ENCODE measurements at regions not wholly inside any gene's neighbourhood (a gene's known extent, or its start where the extent isn't known, plus 50 kb on each side); places are given as distances from the start of the nearest gene placed in this dataset.

DNA sequence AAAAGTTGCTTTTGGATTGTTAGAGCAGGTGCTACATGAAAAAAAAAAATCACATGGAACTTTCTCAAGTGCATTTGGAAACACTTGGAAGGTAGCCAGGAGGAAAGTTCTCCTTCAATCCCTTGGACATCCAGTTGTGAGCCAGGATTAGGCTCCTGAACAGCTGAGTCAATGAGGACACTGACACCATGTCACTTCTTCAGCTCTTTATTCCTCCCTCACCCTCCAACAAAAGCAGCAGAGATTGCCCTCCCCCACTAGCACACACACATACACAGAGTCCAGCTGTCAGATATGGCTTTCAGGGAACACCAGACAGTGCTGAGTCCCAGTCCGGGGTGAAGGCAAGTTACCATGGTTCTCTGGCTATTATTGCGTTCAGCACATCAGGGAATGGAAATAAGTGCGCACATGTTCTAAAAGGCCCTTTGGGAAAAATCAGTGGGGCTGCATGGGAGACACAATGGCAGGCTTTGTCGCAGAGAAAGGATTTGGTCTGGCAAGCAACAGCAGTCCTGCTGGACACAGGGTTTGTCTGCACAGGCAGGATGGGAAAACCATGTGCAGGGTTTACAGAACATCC, 124.7 kb upstream of the MARCKS start:
- no peak for DNase-seq

DNA sequence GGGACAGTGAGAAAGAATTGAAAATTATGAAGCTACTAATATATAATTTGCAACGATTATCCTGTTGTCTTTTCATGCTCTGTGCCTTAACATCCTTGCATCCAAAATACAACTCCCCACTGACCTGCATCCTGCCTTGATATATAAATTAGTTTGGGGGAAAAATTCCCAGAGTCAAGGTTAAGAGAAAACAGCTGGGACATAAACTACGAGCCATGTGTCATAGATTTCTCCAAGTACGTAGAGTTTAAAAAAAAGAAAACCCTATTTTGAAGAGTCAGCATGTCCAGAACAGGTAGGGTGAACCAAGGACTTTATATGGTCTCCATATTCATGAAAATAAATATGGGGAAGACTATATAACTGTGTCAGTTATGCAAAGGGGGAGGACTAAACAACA, 123.8 kb upstream of the MARCKS start:
- no peak for DNase-seq

DNA sequence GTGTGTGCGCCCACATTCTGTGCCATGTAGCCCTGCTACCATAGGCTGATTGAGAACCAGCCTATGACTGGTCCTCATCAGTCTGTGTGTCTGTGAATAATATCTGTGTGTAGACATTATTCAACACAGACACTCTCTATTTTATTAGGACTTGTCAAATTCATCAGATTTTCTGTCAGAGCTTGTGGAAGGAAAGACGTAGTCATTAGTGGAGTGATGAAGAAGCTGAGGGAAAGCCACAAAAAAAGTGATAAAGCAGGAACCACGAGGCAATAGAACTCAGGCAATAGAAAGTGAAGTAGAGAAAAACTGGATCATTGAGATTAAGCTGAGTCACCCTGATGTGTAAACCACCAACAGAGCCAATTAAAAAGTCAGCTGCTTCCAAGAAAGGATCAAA, 122.2 kb upstream of the MARCKS start:
- peak; percentile 40 for DNase-seq

DNA sequence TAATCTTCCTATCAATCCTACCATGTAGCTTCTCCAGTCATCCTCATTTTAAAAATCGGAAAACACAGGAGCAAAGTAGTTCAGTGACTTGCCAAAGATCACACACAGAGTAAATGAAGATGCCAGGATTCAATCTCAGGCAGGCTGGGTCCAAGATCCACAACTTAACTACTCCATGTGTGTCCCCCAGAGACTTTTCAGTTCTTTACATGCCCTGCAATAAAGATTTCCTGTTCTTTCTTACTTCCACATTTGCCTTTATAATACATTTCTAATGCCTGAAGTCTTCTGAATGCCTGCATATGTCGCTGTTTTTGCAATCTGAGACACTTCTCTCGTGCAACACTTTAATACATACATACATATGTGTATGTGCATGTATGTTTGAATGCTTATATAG, 121.7 kb upstream of the MARCKS start:
- DNase-seq = no peak

DNA sequence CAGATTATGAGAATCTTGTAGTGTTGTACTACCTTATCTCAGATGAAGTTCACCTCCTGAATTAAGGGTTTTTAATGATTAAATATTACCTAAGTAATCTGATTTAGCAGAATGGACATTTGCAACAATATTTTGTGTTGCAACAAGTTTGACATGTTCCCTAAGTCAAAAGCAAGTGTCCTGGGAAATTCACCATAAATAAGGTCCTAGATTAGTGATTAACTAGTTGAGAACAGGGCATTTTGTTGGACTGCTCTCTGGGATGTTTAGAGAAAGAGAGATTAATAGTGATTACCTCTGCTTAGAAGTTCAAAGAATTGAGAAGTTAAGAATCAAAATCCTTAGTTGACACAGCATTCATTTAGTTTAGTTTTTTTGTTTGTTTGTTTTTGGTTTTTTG, 120.2 kb upstream of the MARCKS start:
- DNase-seq = no peak

DNA sequence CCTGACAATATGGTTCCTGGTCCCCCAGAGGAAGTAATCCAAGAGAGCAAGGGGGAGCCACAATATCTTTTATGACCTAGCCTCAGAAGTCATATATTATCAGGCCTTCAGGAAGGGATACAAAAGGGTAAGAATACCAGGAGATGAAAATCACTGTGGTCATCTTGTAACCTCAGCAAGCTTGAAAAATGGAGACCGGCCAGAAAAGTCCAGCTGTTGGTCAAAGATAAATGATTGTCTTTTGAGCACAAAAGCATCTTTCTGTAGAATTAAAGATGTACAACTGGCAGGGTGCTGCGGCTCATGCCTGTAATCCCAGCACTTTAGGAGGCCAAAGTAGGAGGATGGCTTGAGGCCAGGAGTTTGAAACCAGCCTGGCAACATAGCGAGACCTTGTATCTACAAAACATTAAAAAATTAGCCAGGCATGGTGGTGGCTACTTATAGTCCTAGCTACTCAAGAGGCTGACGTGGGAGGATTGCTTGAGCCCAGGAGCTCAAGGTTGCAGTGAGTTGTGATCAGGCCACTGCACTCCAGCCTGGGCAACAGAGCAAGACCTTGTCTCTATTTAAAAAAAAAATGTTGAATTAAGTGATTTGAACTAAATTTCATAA, 118.0 kb upstream of the MARCKS start:
- DNase-seq = no peak

DNA sequence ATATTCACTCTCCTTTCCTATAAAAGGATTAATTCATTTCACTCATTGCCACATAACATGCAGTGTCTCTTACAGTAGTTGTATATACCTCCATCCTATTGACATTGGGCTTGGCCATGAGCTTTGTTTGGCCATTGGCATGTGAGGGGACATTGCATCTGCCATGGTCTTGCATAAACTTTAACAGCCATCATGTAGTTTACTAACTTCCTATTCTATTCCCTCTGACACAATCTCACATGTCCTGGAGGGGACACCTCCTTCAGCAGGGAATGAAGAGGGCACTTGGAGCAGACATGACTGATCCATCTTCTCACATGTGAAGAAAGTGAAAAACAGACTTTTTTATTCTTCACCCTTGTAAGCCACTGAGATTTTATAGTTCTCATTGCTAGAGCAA, 115.5 kb upstream of the MARCKS start:
- DNase-seq = no peak

DNA sequence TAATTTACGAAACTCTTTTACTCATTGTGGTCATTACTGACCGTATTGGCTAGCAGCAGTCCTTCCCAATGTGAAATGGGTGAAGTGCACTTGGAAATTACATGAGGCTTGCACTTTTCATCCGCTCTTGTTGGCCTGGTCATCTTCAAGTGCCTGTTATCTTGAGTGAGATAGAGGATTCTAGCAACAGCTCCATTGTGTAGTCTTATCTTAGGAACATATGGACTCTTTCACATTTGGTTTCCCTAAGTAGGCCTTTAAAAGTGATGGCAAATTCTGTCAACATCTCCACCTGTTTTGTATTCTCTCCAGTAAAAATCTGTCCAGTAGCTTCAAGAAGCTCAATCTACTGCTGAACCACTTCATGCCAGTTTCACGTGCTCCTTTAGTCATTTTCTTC, 114.8 kb upstream of the MARCKS start:
- no peak for DNase-seq

DNA sequence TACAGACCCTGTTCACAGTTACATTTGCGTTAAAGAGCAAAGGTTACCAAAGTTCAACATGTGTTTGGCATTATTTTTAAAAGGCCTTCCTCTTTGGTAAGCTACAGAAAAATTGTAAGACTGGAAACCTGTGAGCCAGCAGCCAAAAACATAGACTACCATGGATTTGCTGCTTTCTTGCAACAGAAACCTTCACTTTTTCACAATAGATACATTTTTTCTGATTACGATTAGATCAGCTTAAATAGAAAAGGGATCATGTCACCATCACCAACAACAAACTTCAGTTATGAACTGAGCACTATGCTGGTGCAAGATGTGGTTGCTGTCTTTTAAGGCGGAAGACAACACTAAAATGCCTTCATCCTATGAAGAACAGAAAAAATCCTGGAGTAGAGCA, 112.3 kb upstream of the MARCKS start:
- no peak for DNase-seq

DNA sequence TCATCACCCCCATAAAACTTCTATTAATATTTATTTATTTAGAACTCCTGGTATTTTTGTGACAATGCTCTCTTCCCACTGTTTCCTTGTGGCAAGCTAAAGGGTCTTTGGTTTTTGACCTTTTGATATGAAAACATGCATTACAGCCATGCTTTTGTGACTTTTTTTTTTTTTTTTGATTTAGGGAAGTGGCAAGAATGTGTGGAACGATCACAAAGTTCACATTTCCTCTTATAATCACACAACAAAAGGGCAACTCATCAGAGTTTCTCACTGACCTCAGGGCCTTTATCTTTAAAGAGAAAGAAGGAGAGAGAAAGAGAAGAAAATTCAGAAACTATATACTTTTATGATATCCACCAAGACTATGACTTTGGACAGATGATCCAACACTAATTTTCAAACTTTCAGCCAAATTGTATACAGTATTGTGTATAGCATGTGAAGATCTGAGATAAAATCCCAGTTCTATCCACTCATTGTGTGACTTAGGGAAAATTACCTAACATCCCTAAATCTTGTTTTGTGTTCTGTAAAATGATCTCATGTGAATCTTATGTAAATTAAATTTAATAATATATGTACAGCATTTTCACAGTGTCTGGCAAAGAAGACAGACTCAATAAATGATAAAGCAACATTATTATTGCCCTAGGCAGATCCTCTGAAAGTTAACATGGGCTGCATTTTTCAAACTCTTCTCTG, 106.8 kb upstream of the MARCKS start:
- DNase-seq = no peak

DNA sequence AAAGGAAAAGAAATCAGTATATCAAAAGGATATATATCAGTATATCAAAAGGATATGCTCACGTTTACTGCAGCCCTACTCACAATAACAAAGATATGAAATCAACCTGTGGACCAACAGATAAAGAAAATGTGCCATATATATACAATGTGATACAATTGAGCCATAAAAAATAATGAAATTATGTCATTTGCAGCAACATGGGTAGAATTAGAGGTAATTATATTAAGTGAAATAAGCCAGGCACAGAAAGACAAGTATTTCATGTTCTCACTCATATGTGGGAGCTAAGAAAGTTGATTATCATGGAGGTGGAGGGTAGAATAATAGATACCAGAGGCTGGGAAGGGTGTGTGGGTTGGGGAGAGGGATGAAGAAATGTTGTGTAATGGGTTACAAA, 102.9 kb upstream of the MARCKS start:
- no peak for DNase-seq

DNA sequence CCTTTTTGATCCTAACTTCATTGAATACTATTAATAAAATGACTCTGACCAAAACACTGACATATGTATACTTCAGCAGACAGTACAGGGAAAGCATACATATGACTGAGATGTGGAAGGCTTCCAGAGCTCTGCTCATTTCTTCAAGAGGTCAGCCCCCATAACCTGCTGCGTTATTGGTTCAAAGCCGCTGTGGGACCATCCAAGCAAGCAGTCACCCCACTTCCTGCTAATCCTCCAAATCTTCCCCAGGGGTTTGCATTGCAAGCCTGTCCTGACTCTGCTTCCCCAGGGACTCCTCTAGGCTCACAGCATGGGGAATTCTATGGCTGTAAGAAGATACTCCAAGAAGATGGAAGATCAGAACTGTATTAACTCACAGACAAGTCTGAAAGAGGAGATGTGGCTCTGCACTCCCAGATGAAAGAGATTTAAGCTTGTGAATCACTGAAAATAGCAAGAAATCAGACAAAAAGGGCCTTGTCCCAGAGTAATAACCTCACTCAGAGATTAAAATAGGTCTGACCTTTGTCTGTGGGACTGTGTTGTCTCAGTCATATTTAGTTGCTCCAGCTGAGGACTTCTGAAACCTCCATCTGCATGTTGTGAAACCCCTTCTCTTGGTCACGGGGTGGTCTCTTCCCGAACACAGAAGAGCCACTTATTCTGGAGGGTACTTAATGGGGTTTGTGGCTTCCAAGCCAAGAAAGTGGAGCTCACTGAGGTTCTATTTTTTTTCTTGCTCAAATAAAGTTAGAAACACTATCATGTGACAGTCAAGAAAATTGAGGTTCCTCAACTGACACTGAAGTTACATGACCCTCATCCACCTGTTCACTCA, 101.5 kb upstream of the MARCKS start:
- no peak for DNase-seq

DNA sequence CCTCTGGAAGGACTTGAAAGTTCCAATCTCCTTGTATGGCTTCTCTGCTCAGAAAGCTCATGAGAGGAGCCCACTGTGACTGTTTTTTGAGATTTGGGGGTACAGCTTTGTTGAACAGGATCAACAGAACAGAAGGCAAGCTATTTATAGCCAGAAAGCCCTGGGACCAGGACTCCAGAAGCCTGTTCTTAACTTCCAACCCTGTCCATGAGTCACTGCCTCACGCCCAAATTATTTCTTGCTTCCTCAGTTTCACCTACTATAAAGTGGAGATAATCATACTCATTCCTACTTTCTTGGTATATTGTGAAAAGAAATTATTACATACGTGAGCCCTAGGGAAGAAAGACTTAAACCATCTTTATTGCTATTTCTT, 100.9 kb upstream of the MARCKS start:
- no peak for DNase-seq

DNA sequence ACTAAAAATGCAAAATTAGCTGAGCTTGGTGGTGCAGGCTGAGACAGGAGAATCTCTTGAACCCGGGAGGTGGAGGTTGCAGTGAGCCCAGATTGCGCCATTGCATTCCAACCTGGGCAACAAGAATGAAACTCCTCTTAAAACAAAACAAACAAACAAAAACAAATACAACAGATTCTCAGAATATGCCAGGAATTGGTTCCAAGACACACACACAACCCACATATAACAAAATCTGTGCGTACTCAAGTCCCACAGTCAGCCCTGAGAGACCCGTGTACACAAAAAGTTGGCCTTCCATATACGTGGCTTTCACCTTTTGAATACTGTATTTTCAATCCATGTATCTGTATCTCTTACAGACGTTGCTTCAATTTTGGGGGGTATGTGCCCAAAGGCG, 98.9 kb upstream of the MARCKS start:
- no peak for DNase-seq

DNA sequence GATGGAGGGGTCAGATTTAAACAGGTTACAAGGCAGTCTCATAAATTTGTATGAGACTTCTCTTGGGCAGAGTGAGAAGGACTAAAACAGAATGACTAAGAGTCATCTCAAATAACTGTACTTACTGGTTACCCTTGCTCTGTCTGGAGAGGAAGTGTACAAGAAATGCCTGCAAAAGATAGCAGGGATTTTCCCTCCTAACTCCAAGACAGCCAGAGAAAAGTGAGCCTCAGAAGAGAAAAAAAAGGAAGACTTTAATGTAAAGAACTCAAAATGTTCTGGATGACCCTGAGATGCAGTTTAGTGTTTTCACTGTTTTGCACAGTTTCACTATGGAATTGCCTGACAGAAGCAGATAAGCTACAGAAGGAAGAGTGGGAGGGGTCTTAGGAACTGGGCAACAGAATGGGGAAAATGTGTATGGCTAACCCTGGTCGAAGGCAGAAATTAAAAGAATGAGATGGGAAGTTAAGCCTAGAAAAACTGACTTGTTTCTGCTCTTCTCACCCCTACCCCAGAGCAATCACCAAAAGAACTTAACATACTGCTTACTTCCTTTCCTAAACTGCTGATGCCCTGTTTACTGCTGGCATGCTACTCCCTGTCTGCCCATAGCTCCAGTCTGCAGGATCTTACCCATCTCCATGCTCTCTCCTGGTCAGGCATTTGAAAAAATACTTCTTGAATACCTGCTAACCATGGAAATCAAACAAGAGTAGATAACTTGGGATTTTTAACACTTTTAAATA, 98.1 kb upstream of the MARCKS start:
- DNase-seq = no peak

DNA sequence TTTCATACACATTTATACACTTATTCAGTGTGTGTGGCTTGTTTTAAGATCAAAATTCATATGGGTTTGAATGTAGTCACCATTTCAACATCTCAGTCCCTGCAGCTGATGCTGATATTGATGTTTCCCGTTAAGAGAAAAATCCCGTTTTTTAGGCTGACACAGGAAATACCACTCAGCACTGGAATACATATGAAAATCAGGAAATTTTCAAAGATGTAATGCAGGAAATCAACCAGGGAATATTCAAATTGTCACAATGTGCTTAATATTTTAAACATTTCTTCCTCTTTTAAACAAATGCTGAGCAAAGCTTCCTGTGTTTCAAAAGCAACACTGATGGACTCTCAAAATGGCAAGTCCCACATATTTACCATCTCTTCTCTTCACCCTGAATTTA, 94.5 kb upstream of the MARCKS start:
- peak; percentile 32 for DNase-seq

DNA sequence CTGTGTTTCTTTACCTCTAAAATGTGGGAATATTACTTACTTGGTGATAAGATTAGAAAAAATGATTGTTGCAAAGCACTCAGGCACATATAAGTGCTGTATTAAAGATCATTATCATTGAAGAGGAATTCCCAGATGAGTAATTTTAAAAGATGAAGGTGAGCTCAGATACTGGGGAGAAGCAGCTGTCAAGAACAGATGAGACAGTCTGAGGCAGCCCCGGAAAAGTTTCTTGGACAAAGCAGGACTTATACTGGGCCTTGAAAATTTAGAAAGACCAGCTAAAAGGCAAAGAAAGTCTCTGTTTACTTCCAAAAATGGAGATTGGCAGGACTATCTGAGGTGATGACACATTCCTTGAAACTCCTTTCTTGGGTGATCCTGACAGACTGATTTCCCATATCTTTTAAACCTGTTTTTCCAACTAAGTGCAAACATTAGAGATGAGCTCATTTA, 93.8 kb upstream of the MARCKS start:
- DNase-seq = no peak

DNA sequence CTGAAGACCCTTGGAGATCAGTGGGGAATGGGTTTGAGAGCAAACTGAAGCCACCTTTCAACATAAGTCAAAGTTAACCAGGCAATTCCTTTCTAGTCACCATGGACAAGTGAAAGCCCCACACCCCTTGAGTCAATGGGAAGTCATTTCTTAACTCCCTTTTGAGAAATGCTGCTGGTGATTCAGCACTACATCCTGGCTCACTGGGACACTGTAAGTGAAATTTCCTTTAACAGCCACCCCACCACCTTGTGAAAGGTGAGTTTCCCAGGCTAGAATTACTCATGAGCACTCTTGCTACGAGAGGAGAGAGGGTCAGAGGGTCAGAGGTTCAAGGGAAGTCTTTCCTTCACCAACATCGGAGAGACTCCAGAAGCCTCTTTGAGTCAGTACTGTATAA, 93.3 kb upstream of the MARCKS start:
- DNase-seq = peak; percentile 44

DNA sequence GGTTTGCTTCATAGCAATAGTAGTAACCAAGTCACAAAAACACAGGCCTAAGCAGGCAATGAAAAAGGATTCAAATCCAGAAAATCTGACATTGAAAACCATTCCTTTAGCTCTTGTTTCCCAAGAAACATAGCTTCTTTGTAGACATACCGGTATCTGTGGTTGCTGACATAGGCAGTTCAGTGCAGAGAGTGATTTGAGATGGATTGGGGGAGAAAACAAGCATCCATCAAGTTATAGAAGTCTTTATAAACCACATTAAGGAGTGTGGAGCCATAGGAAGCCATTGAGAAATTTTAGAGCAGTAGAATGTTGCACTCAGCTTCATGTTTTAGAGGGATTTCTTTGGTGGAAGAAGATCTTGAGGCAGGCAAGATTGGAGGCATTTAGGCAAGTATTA, 91.2 kb upstream of the MARCKS start:
- DNase-seq = no peak

DNA sequence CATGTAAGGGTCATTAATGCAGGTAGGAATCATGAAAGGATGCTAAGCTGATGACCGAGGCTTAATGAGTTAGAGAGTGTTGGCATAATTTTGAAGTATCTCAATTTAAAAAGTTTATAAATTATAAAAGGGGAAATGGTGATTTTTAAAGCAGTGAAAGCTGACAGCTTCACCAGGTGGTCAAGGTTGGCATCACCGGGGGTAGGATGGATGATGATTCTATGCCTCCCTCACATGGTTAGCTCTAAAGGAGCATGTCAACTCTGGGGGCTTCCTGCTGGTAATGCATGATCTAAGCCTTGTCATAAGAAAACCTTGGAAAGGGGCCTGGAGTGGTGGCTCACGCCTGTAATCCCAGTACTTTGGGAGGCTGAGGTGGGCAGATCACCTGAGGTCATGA, 89.2 kb upstream of the MARCKS start:
- no peak for DNase-seq

DNA sequence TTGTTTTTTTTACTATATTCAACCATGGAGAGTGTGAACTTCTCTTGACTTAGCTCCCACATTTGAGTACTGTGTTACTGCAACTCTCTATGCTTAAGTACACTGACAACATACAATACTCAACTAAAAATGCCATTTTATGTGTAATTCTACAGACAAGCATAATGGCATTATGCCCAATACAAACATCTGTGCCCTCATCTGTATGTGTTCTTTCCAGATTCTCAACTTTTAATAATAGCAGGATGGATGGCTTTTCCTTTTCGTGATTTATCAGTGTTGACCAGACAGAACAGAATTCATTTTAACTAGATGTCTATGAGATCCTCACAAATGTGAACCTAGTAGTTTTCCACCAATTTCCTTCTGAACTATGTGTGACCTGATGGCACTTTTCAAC, 84.2 kb upstream of the MARCKS start:
- no peak for DNase-seq

DNA sequence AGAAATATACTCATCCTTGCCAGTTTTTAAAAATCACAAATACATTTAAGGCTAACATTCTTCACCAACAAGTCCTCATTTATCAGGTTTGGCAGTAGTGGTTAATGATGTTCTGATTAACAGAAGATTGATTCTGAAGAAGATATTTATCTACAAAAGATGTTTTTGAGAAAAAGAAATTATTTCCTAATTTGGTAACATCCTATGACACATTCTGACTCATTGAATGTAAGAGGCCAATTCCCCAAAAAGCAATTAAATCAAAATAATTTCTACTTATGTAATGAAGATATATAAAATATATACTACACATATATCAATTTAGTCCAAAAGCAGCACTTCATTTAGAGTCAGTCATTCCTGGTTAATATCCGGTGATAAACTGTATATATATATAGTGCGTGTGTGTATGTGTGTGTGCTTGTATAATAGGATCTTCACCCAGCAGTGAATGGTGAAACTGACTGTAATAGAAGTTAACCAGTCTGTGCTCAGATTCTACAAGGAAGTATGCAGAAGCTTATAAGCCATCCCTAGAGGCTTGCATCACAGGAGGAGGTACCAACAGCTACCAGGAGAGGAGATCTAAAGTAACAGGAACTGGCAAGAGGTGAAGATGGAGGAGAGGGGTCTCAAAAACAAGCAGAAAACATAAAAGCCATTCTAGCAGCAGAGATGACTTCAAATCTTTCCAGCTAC, 82.9 kb upstream of the MARCKS start:
- DNase-seq = peak; percentile 88

Data from fibroblast of skin of scalp (primary cell).